SK-N-SH treated with all-trans-retinoic acid at 6 μM for 48 hours (cell line): ENCODE measurements at regions not wholly inside any gene's neighbourhood (a gene's known extent, or its start where the extent isn't known, plus 50 kb on each side); places are given as distances from the start of the nearest gene placed in this dataset.

Source experiments
- ATAC-seq: fragments of 200-7000 bp; cut with Tn5 transposase; 3 replicates; pipeline ENCODE4 v1.9.1; 2020; ENCODE audit warnings: mild to moderate bottlenecking, moderate library complexity
- ARNTL ChIP-seq: fragments of 450-650 bp; formaldehyde crosslinking; IDR thresholded peaks from 2 replicates; pipeline ENCODE4 v1.5.0; 2020; ENCODE audit warnings: low read depth, mild to moderate bottlenecking, moderate library complexity, borderline replicate concordance
- BACH2 ChIP-seq: fragments of 250-450 bp; sonication (Bioruptor Pico); IDR thresholded peaks from 2 replicates; pipeline ENCODE4 v1.9.0; 2021; ENCODE audit warnings: mild to moderate bottlenecking, borderline replicate concordance
- CREB5 ChIP-seq: fragments of 250-450 bp; sonication (Bioruptor Pico); IDR thresholded peaks from 2 replicates; pipeline ENCODE4 v1.5.1; 2020; ENCODE audit warnings: low read depth, mild to moderate bottlenecking, moderate library complexity
- CSDC2 ChIP-seq: fragments of 250-450 bp; sonication (Bioruptor Pico); IDR thresholded peaks from 2 replicates; pipeline ENCODE4 v1.5.0; 2020; ENCODE audit warnings: mild to moderate bottlenecking, moderate library complexity
- CSRNP3 ChIP-seq: fragments of 250-450 bp; sonication (Bioruptor Pico); IDR thresholded peaks from 2 replicates; pipeline ENCODE4 v1.5.1; 2021; ENCODE audit warnings: mild to moderate bottlenecking, moderate library complexity
- ESRRG ChIP-seq: fragments of 250-450 bp; sonication (Bioruptor Pico); IDR thresholded peaks from 2 replicates; pipeline ENCODE4 v1.6.1; 2021; ENCODE audit warnings: mild to moderate bottlenecking
- GLIS3 ChIP-seq: fragments of 250-450 bp; sonication (Bioruptor Pico); IDR thresholded peaks from 2 replicates; pipeline ENCODE4 v1.5.0; 2020; ENCODE audit warnings: mild to moderate bottlenecking, moderate library complexity
- ISL1 ChIP-seq: fragments of 250-450 bp; sonication (Bioruptor Pico); IDR thresholded peaks from 2 replicates; pipeline ENCODE4 v2.1.2; 2022; ENCODE audit warnings: mild to moderate bottlenecking, moderate library complexity
- OSR1 ChIP-seq: fragments of 250-450 bp; sonication (Bioruptor Pico); IDR thresholded peaks from 2 replicates; pipeline ENCODE4 v1.8.0; 2022; ENCODE audit warnings: moderate library complexity, mild to moderate bottlenecking, inconsistent platforms
- PATZ1 ChIP-seq: fragments of 250-450 bp; sonication (Bioruptor Pico); IDR thresholded peaks from 2 replicates; pipeline ENCODE4 v1.8.0; 2020; ENCODE audit warnings: mild to moderate bottlenecking, moderate library complexity, borderline replicate concordance
- PPARA ChIP-seq: fragments of 250-450 bp; sonication (Bioruptor Pico); IDR thresholded peaks from 2 replicates; pipeline ENCODE4 v1.5.0; 2020; ENCODE audit warnings: mild to moderate bottlenecking, borderline replicate concordance
- RARB ChIP-seq: fragments of 250-450 bp; sonication (Bioruptor Pico); IDR thresholded peaks from 2 replicates; pipeline ENCODE4 v1.8.0; 2021; ENCODE audit warnings: mild to moderate bottlenecking, moderate library complexity
- SNAI2 ChIP-seq: fragments of 250-450 bp; sonication (Bioruptor Pico); IDR thresholded peaks from 2 replicates; pipeline ENCODE4 v1.5.0; 2020; ENCODE audit warnings: mild to moderate bottlenecking, moderate library complexity
- TCF4 ChIP-seq: fragments of 250-450 bp; sonication (Bioruptor Pico); IDR thresholded peaks from 2 replicates; pipeline ENCODE4 v1.8.0; 2021; ENCODE audit warnings: mild to moderate bottlenecking, moderate library complexity, borderline replicate concordance
- TOX ChIP-seq: fragments of 250-450 bp; sonication (Bioruptor Pico); IDR thresholded peaks from 2 replicates; pipeline ENCODE4 v1.8.0; 2021; ENCODE audit warnings: mild to moderate bottlenecking, moderate library complexity, borderline replicate concordance
- ZFP3 ChIP-seq: fragments of 250-450 bp; sonication (Bioruptor Pico); IDR thresholded peaks from 2 replicates; pipeline ENCODE4 v1.5.0; 2020; ENCODE audit warnings: mild to moderate bottlenecking, moderate library complexity
- ZFP30 ChIP-seq: fragments of 450-650 bp; formaldehyde crosslinking; IDR thresholded peaks from 2 replicates; pipeline ENCODE4 v1.5.0; 2022; ENCODE audit warnings: mild to moderate bottlenecking, moderate library complexity
- ZNF565 ChIP-seq: fragments of 450-650 bp; formaldehyde crosslinking; conservative IDR thresholded peaks from 2 replicates; pipeline ENCODE4 v1.5.0; 2020; ENCODE audit warnings: low read depth, mild to moderate bottlenecking, moderate library complexity
- ZNF70 ChIP-seq: fragments of 450-650 bp; formaldehyde crosslinking; IDR thresholded peaks from 2 replicates; pipeline ENCODE4 v1.5.0; 2020; ENCODE audit warnings: mild to moderate bottlenecking, moderate library complexity
- ZNF8 ChIP-seq: fragments of 450-650 bp; formaldehyde crosslinking; IDR thresholded peaks from 2 replicates; pipeline ENCODE4 v1.5.0; 2020; ENCODE audit warnings: mild to moderate bottlenecking, moderate library complexity
- TF ChIP-seq, protein P1 (sequence below): fragments of 250-450 bp; sonication (Bioruptor Pico); IDR thresholded peaks from 2 replicates; pipeline ENCODE4 v1.8.0; 2021; ENCODE audit warnings: low read depth, mild to moderate bottlenecking, moderate library complexity, borderline replicate concordance

DNA sequence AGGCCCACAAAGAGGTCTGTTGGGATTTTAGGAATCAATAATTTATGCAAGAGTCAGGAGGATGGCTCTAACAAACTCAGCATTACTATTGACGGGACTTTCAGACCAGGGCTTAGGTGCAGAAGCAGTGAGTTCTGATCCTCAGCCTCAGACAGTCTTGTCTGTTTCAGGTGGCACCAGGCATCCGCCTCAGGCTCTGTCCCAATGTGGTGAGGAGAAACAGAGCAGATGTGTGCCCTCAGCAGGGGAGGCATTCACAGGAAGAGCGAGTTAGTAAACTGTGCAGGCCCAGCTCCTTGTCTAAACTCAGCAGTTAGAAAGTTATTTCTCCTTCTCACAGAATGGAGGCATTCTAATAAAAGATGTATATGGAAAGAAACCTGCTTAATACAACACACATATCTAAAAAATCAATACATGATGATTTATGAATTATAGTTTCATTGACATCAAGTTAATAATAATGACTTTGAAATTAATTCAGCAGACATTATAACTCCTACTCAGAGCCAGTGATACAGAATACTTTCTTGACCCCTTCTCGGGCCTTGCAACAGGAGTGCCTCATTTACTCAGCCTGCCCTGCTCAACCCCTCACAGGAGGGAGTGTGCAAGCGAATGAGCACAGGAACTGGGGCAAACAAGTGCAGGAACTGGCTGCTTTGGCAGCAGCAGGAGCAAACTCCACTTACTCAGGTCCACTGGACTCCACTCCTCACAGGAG, 202.8 kb upstream of the SMIM31 start:
- TF ChIP-seq TOX (CRISPR knock-in tag) (no peak), ZFP30 (no peak), GLIS3 (CRISPR knock-in tag) (no peak), TCF4 (CRISPR knock-in tag) (no peak), ZFP3 (CRISPR knock-in tag) (no peak), CSRNP3 (no peak), RARB (CRISPR knock-in tag) (no peak), ZNF565 (CRISPR knock-in tag) (no peak), CSDC2 (no peak), ARNTL (CRISPR knock-in tag) (no peak), OSR1 (CRISPR knock-in tag) (no peak), PATZ1 (CRISPR knock-in tag) (no peak), SNAI2 (CRISPR knock-in tag) (no peak), ZNF70 (CRISPR knock-in tag) (no peak), ESRRG (CRISPR knock-in tag) (no peak), BACH2 (no peak)
- TF ChIP-seq, protein P1, sequence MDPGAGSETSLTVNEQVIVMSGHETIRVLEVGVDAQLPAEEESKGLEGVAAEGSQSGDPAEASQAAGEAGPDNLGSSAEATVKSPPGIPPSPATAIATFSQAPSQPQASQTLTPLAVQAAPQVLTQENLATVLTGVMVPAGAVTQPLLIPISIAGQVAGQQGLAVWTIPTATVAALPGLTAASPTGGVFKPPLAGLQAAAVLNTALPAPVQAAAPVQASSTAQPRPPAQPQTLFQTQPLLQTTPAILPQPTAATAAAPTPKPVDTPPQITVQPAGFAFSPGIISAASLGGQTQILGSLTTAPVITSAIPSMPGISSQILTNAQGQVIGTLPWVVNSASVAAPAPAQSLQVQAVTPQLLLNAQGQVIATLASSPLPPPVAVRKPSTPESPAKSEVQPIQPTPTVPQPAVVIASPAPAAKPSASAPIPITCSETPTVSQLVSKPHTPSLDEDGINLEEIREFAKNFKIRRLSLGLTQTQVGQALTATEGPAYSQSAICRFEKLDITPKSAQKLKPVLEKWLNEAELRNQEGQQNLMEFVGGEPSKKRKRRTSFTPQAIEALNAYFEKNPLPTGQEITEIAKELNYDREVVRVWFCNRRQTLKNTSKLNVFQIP (CRISPR knock-in tag), result no peak
- ATAC-seq, result no peak

DNA sequence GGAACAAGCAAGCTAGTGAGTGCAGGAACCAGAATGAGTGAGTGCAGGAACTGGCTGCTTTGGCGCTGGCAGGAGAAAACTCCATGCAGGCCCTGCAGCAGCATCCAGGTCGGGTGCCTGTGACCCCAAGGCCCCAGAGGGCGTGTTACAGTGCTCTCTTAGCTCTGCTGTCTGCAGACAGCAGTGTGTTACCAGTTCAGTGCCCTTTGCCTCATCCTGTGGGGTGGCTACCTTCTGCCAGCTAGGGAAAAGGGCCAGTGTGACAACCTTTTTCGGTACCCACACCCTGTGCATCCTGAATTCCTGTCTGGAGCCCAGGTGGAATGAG, 202.3 kb upstream of the SMIM31 start:
- TF ChIP-seq TOX (CRISPR knock-in tag), result no peak
- TF ChIP-seq CSRNP3, result no peak
- no peak for TF ChIP-seq CREB5 (CRISPR knock-in tag)
- TF ChIP-seq SNAI2 (CRISPR knock-in tag), result no peak
- TF ChIP-seq ISL1, result no peak
- no peak for TF ChIP-seq ESRRG (CRISPR knock-in tag)
- no peak for TF ChIP-seq RARB (CRISPR knock-in tag)
- TF ChIP-seq ZNF565 (CRISPR knock-in tag), result no peak
- no peak for TF ChIP-seq PATZ1 (CRISPR knock-in tag)
- no peak for TF ChIP-seq ARNTL (CRISPR knock-in tag)
- no peak for TF ChIP-seq CSDC2
- no peak for TF ChIP-seq OSR1 (CRISPR knock-in tag)
- no peak for TF ChIP-seq PPARA
- TF ChIP-seq ZNF8 (CRISPR knock-in tag), result no peak
- TF ChIP-seq ZFP30, result no peak
- no peak for ATAC-seq
